ENCODE measurements at regions not wholly inside any gene's neighbourhood (a gene's known extent, or its start where the extent isn't known, plus 50 kb on each side); places are given as distances from the start of the nearest gene placed in this dataset.

- TF ChIP-seq EZH2 (IDR thresholded peaks at IDR 0.05; ENCODE audit: borderline replicate concordance, low read length): no peak
- TF ChIP-seq CTCF (IDR thresholded peaks at IDR 0.05; ENCODE audit: low read length): no peak
Observed at GRCh38 chr13:50448535-50448998, 394.9 kb downstream of the DLEU7 start.

Measured in OCI-LY1 (cell line).